Gastrocnemius medialis (tissue), 4 donors: ENCODE measurements at regions not wholly inside any gene's neighbourhood (a gene's known extent, or its start where the extent isn't known, plus 50 kb on each side); places are given as distances from the start of the nearest gene placed in this dataset.

Experiments used
- ATAC-seq, 2 donors: fragments of 150-250 bp; one replicate each; pipeline ENCODE4 v1.9.1; 2016
- DNase-seq, 2 donors: peaks; one replicate each; pipeline ENCODE4 v3.0.0-alpha.2; 2019
- H3K27ac ChIP-seq, 4 donors: fragments of 200-600 bp; sonication (generic); 1 replicate in 1 of 4; 2 replicates in 3 of 4; pipeline ENCODE4 v1.5.1; 2016 to 2018; ENCODE audit warnings: mild to moderate bottlenecking in 2 of 4, moderate library complexity in 1 of 4
- H3K27me3 ChIP-seq, 3 donors: fragments of 200-600 bp; sonication (generic) in 2 of 3; 1 replicate in 1 of 3; 2 replicates in 2 of 3; pipeline versions ENCODE4 v1.5.1 to v1.6.0; 2016 to 2019; ENCODE audit warnings: mild to moderate bottlenecking in 1 of 3, moderate library complexity in 1 of 3
- H3K36me3 ChIP-seq, 2 donors: fragments of 200-600 bp; sonication (generic) in 1 of 2; one replicate each; pipeline ENCODE4 v1.5.1; 2017 to 2018
- H3K4me1 ChIP-seq, 2 donors: fragments of 200-600 bp; sonication (generic) in 1 of 2; one replicate each; pipeline ENCODE4 v1.5.1; 2016 to 2017; ENCODE audit warnings: mild to moderate bottlenecking in 2 of 2
- H3K4me3 ChIP-seq, 4 donors: fragments of 200-600 bp; sonication (generic) in 3 of 4; 1 replicate in 1 of 4; 2 replicates in 3 of 4; pipeline ENCODE4 v1.5.1; 2016 to 2019; ENCODE audit warnings: mild to moderate bottlenecking in 2 of 4
- H3K9me3 ChIP-seq, 3 donors: fragments of 200-600 bp; sonication (generic) in 2 of 3; 1 replicate in 1 of 3; 2 replicates in 2 of 3; pipeline ENCODE4 v1.5.1; 2016 to 2019
- CTCF ChIP-seq, 5 experiments: fragments of 450-650 bp in 3 of 5; fragments of 200-600 bp in 2 of 5; sonication (generic) in 2 of 5; IDR thresholded peaks in 4 of 5; conservative IDR thresholded peaks in 1 of 5; 1 replicate in 4 of 5; 2 replicates in 1 of 5; pipeline ENCODE4 v1.5.1; 2016 to 2019; ENCODE audit warnings: antibody characterized with exemption in 5 of 5, mild to moderate bottlenecking in 3 of 5, moderate library complexity in 3 of 5
- POLR2A ChIP-seq, 2 donors: fragments of 450-650 bp; IDR thresholded peaks; one replicate each; pipeline ENCODE4 v1.6.1; 2017; ENCODE audit warnings: antibody characterized with exemption in 2 of 2, mild to moderate bottlenecking in 2 of 2, moderate library complexity in 2 of 2
- in situ Hi-C, 4 donors: fragments of 200-750 bp; cut with MboI; loops; one replicate each; pipeline versions ENCODE4 v1.15.0 to v1.8.0; 2017; ENCODE audit warnings: low sequenced_read_pairs in 4 of 4
- intact Hi-C: fragments of 100-400 bp; cut with DNase I; formaldehyde crosslinking; loops from one replicate; pipeline ENCODE4 v1.15.1; 2023; ENCODE audit warnings: low total_unique reads

DNA sequence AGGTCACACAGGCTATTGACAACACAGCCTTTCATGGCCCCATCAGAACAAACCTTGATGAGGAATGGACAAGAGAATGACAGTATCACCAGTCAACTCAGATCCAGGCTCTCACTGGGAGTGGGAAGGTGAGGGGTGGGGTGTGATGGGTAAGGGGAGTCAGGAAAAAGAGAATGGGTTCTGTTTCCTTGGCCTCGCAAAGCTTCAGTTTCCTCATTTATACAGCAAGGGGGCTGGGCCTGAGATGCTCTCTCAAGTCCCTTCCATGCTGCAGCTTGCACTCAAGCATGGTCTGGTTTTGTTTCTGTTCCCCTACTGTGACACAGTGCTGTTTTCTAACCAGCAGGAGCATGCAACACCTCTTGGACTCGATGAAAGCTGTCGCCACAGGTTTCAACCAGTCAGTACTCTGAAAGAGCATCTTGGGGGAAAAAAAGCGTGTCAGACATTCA lies 65.7 kb upstream of the IL12A start:
- intact Hi-C loops (no loop called here), in situ Hi-C loops (no loop called here)
- H3K36me3 ChIP-seq: no peaks in the 10 kb centered on the region
- H3K27ac ChIP-seq: no peak overlapping the region
- ATAC-seq: no peak
- H3K9me3 ChIP-seq: no peaks in the 10 kb centered on the region
- DNase-seq: no peak
- H3K27me3 ChIP-seq: no peaks in the 10 kb centered on the region
- H3K4me1 ChIP-seq: no peaks in the 10 kb centered on the region
- no peak overlapping the region for H3K4me3 ChIP-seq
- TF ChIP-seq CTCF (IDR thresholded peaks at IDR 0.05 in 4 of 5, conservative IDR thresholded peaks at IDR 0.05 in 1 of 5) (no peak), POLR2A (IDR thresholded peaks at IDR 0.05) (no peak)

- Histone ChIP-seq H3K36me3 (no peaks in the 10 kb centered on the region), H3K27me3 (no peaks in the 10 kb centered on the region), H3K4me1 (no peaks in the 10 kb centered on the region), H3K27ac (no peak overlapping the region), H3K9me3 (no peaks in the 10 kb centered on the region), H3K4me3 (no peak overlapping the region)
- TF ChIP-seq CTCF (IDR thresholded peaks at IDR 0.05 in 4 of 5, conservative IDR thresholded peaks at IDR 0.05 in 1 of 5) (no peak), POLR2A (IDR thresholded peaks at IDR 0.05) (no peak)
- intact Hi-C loops (no loop called here), in situ Hi-C loops (no loop called here)
- no peak for ATAC-seq
- DNase-seq: no peak
Observed at GRCh38 chr3:159923336-159923735, 65.3 kb upstream of the IL12A start.

- H3K27ac ChIP-seq: no peak overlapping the region
- no peaks in the 10 kb centered on the region for H3K4me1 ChIP-seq
- no peaks in the 10 kb centered on the region for H3K27me3 ChIP-seq
- no peak overlapping the region for H3K4me3 ChIP-seq
- intact Hi-C loops: no loop called here
- H3K9me3 ChIP-seq: no peaks in the 10 kb centered on the region
- no peak for TF ChIP-seq POLR2A (IDR thresholded peaks at IDR 0.05)
- no peak for TF ChIP-seq CTCF (IDR thresholded peaks at IDR 0.05 in 4 of 5, conservative IDR thresholded peaks at IDR 0.05 in 1 of 5)
- H3K36me3 ChIP-seq: no peaks in the 10 kb centered on the region
- in situ Hi-C loops: no loop called here
- DNase-seq: no peak
- ATAC-seq: no peak
Observed at GRCh38 chr3:159923956-159924355, 64.7 kb upstream of the IL12A start.

DNA sequence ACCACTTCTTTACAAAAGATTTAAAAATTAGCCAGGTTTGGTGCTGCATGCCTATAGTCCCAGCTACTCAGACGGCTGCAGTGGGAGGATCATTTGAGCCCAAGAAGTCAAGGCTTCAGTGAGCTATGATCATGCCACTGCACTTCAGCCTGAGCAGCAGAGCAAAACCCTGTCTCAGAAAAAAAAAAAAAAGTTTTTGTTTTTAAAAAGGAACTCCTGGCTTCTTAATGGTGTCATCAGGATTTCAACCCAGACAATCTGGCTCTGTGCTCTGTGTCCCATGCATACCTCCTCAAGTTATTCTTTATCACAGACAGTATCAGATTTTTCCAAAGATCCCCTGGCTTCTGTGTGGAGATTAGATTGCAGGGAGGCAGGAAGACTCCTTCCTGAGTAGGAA lies 64.2 kb upstream of the IL12A start:
- in situ Hi-C loops (no loop called here), intact Hi-C loops (no loop called here)
- H3K36me3 ChIP-seq: no peaks in the 10 kb centered on the region
- no peak for ATAC-seq
- no peaks in the 10 kb centered on the region for H3K27me3 ChIP-seq
- no peak for TF ChIP-seq CTCF (IDR thresholded peaks at IDR 0.05 in 4 of 5, conservative IDR thresholded peaks at IDR 0.05 in 1 of 5)
- TF ChIP-seq POLR2A (IDR thresholded peaks at IDR 0.05): no peak
- no peak overlapping the region for H3K27ac ChIP-seq
- H3K4me3 ChIP-seq: no peak overlapping the region
- H3K4me1 ChIP-seq: no peaks in the 10 kb centered on the region
- no peak for DNase-seq
- H3K9me3 ChIP-seq: no peaks in the 10 kb centered on the region

- intact Hi-C loops: no loop called here
- no peak for ATAC-seq
- in situ Hi-C loops: no loop called here
Observed at GRCh38 chr3:159925248-159925647, 63.4 kb upstream of the IL12A start.

More at GRCh38 chr3:159925248-159925647, 63.4 kb upstream of the IL12A start:
- no peak for DNase-seq
- Histone ChIP-seq H3K4me3 (no peak overlapping the region), H3K27me3 (no peaks in the 10 kb centered on the region), H3K27ac (no peak overlapping the region), H3K9me3 (no peaks in the 10 kb centered on the region), H3K4me1 (no peaks in the 10 kb centered on the region), H3K36me3 (no peaks in the 10 kb centered on the region)
- TF ChIP-seq CTCF (IDR thresholded peaks at IDR 0.05 in 4 of 5, conservative IDR thresholded peaks at IDR 0.05 in 1 of 5): no peak
